Keratinocyte (primary cell): ENCODE measurements at regions not wholly inside any gene's neighbourhood (a gene's known extent, or its start where the extent isn't known, plus 50 kb on each side); places are given as distances from the start of the nearest gene placed in this dataset.
"Not testable (repeated sequence)": the region's sequence is repeated elsewhere in the genome, so short reads cannot be mapped to it uniquely, and the experiment has no call there.

Experiments used
- DNase-seq: peaks from one replicate; pipeline ENCODE4 v3.0.0-alpha.2; 2011; ENCODE audit warnings: low read depth, missing footprints, low spot score
- FAIRE-seq: peaks from 2 replicates; lab custom pipeline; 2011; peaks lifted over from hg19 to GRCh38; lab: Jason Lieb, UNC
- H2AFZ ChIP-seq: 2 replicates; pipeline ENCODE4 v1.6.0; 2012; ENCODE audit warnings: low read length, control low read depth, inconsistent platforms; ENCODE audit not compliant: control insufficient read depth
- H3K27ac ChIP-seq: 2 replicates; pipeline ENCODE4 v1.5.1; 2011; ENCODE audit warnings: low read length; ENCODE audit not compliant: control insufficient read depth, insufficient read depth
- H3K27me3 ChIP-seq: 3 replicates; pipeline ENCODE4 v1.6.0; 2011; ENCODE audit warnings: low read length; ENCODE audit not compliant: control insufficient read depth, insufficient read depth; ENCODE audit errors: extremely low read depth
- H3K36me3 ChIP-seq, 2 experiments: 2 replicates in 1 of 2; 3 replicates in 1 of 2; pipeline ENCODE4 v1.5.1; 2011; ENCODE audit warnings: low read length in 2 of 2, mild to moderate bottlenecking in 1 of 2; ENCODE audit not compliant: control insufficient read depth in 2 of 2, insufficient read depth in 2 of 2; ENCODE audit errors: extremely low read depth in 1 of 2
- H3K4me1 ChIP-seq: 3 replicates; pipeline ENCODE4 v1.5.1; 2011; ENCODE audit warnings: low read length; ENCODE audit not compliant: control insufficient read depth, insufficient read depth; ENCODE audit errors: extremely low read depth
- H3K4me2 ChIP-seq: 3 replicates; pipeline ENCODE4 v1.6.0; 2011; ENCODE audit warnings: low read depth, low read length; ENCODE audit not compliant: control insufficient read depth, insufficient read depth; ENCODE audit errors: extremely low read depth
- H3K4me3 ChIP-seq, 3 experiments: fragments of 200-600 bp in 1 of 3; sonication (generic) in 1 of 3; 2 replicates in 2 of 3; 3 replicates in 1 of 3; pipeline ENCODE4 v1.5.1; 2011 to 2016; ENCODE audit warnings: low read length in 3 of 3, mild to moderate bottlenecking in 3 of 3, control low read depth in 2 of 3, inconsistent platforms in 1 of 3, low read depth in 1 of 3, mixed read lengths in 1 of 3, mixed run types in 1 of 3, moderate library complexity in 1 of 3; ENCODE audit not compliant: control insufficient read depth in 2 of 3, insufficient read depth in 2 of 3; ENCODE audit errors: extremely low read depth in 1 of 3
- H3K79me2 ChIP-seq: 2 replicates; pipeline ENCODE4 v1.6.0; 2012; ENCODE audit warnings: low read length; ENCODE audit not compliant: control insufficient read depth, insufficient read depth
- H3K9ac ChIP-seq: 3 replicates; pipeline ENCODE4 v1.6.0; 2011; ENCODE audit warnings: low read length; ENCODE audit not compliant: control insufficient read depth, insufficient read depth; ENCODE audit errors: extremely low read depth
- H3K9me1 ChIP-seq: 3 replicates; pipeline ENCODE4 v1.6.0; 2011; ENCODE audit warnings: low read length; ENCODE audit not compliant: control insufficient read depth, insufficient read depth; ENCODE audit errors: extremely low read depth
- H3K9me3 ChIP-seq: 2 replicates; pipeline ENCODE4 v1.5.1; 2012; ENCODE audit warnings: low read depth, low read length; ENCODE audit not compliant: control insufficient read depth
- H4K20me1 ChIP-seq: 3 replicates; pipeline ENCODE4 v1.6.0; 2011; ENCODE audit warnings: low read length; ENCODE audit not compliant: control insufficient read depth, insufficient read depth; ENCODE audit errors: extremely low read depth
- CTCF ChIP-seq, 3 experiments: IDR thresholded peaks in 1 of 3; conservative IDR thresholded peaks in 1 of 3; optimal IDR thresholded peaks in 1 of 3; 2 replicates in 2 of 3; 3 replicates in 1 of 3; pipeline versions ENCODE3 to v1.5.1; 2011; ENCODE audit warnings: low read length in 3 of 3, mild to moderate bottlenecking in 3 of 3, moderate library complexity in 2 of 3, control low read depth in 1 of 3, inconsistent platforms in 1 of 3; ENCODE audit not compliant: insufficient read depth in 2 of 3; ENCODE audit errors: extremely low read depth in 1 of 3
- EZH2 ChIP-seq: IDR thresholded peaks from one replicate; pipeline ENCODE4 v1.6.1; 2012; ENCODE audit warnings: inconsistent platforms, mild to moderate bottlenecking, low read length, moderate library complexity
- dilution Hi-C: fragments of 300-500 bp; cut with MboI; formaldehyde crosslinking; loops from one replicate; pipeline ENCODE4 v1.7.0; 2020; ENCODE audit warnings: low sequenced_read_pairs; ENCODE audit not compliant: extremely low pct_ligation_motif_present

- Histone ChIP-seq H3K27ac (peak overlapping the region; percentile 20), H3K27me3 (no peaks in the 10 kb centered on the region), H3K79me2 (no peaks in the 10 kb centered on the region), H2AFZ (peak overlapping the region; percentile 85), H3K9me3 (no peaks in the 10 kb centered on the region), H3K9me1 (no peaks in the 10 kb centered on the region), H3K4me3 (peak overlapping the region; percentile 46 to 76 (median 75)), H4K20me1 (no peaks in the 10 kb centered on the region), H3K9ac (peak overlapping the region; percentile 69), H3K4me1 (no peaks in the 10 kb centered on the region), H3K36me3 (no peaks in the 10 kb centered on the region), H3K4me2 (peak overlapping the region; percentile 81)
- FAIRE-seq (peak; percentile 34), DNase-seq (no peak)
- dilution Hi-C loops = no loop called here
- TF ChIP-seq EZH2 (no peak), CTCF (optimal IDR thresholded peaks at IDR 0.05 in 1 of 3, IDR thresholded peaks at IDR 0.05 in 1 of 3, conservative IDR thresholded peaks at IDR 0.05 in 1 of 3; ENCODE audit: extremely low read depth in 1 of 3, insufficient read depth in 2 of 3, low read length in 3 of 3) (no peak)
These were observed 69.2 kb upstream of the CCDC180 start for GRCh38 chr9:97237951-97238889.

- Histone ChIP-seq H4K20me1 (no peaks in the 10 kb centered on the region), H3K79me2 (no peaks in the 10 kb centered on the region), H3K4me1 (no peaks in the 10 kb centered on the region), H2AFZ (no peak overlapping the region), H3K4me3 (peak overlapping the region in 2 of 3 experiments; percentile 7 to 10), H3K27me3 (no peaks in the 10 kb centered on the region), H3K9me3 (no peaks in the 10 kb centered on the region), H3K27ac (no peak overlapping the region), H3K4me2 (peak overlapping the region; percentile 37), H3K9me1 (no peaks in the 10 kb centered on the region), H3K36me3 (no peaks in the 10 kb centered on the region), H3K9ac (no peak overlapping the region)
- dilution Hi-C loops = no loop called here
- no peak for FAIRE-seq
- DNase-seq = no peak
- TF ChIP-seq EZH2 (no peak), CTCF (optimal IDR thresholded peaks at IDR 0.05 in 1 of 3, IDR thresholded peaks at IDR 0.05 in 1 of 3, conservative IDR thresholded peaks at IDR 0.05 in 1 of 3; ENCODE audit: extremely low read depth in 1 of 3, insufficient read depth in 2 of 3, low read length in 3 of 3) (no peak)
These were observed 70.1 kb upstream of the CCDC180 start for GRCh38 chr9:97237311-97237786.

GRCh38 chr9:97233009-97233400 lies 74.5 kb upstream of the CCDC180 start:
- H3K9me1 ChIP-seq, H4K20me1 ChIP-seq, FAIRE-seq, dilution Hi-C loops, DNase-seq, H3K9me3 ChIP-seq, H3K27me3 ChIP-seq, H3K36me3 ChIP-seq, H3K27ac ChIP-seq, H3K4me2 ChIP-seq, H3K9ac ChIP-seq, H3K4me3 ChIP-seq, H3K4me1 ChIP-seq, H2AFZ ChIP-seq, H3K79me2 ChIP-seq: not testable (repeated sequence)
